ENCODE measurements at regions not wholly inside any gene's neighbourhood (a gene's known extent, or its start where the extent isn't known, plus 50 kb on each side); places are given as distances from the start of the nearest gene placed in this dataset.

DNA sequence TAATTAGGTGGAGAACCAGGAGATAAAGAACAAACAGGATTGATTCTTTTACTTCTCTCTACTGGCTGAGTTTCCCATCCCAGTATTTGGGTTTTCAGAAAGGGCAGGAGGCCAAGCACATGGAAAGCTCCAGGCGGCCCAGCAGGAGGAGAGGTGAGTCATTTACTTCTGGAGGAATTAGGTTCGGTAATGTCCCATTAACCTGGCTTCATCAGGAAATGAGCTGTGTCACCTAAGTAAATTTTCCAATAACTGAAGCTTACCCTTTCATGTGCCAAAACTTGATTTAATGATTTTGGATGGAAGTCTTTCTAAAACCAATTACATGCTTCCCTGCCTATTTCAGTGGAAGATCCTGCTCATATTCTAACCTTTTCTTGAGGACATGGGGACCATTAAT, 257.6 kb upstream of the USP24 start:
- TF ChIP-seq, protein P1, sequence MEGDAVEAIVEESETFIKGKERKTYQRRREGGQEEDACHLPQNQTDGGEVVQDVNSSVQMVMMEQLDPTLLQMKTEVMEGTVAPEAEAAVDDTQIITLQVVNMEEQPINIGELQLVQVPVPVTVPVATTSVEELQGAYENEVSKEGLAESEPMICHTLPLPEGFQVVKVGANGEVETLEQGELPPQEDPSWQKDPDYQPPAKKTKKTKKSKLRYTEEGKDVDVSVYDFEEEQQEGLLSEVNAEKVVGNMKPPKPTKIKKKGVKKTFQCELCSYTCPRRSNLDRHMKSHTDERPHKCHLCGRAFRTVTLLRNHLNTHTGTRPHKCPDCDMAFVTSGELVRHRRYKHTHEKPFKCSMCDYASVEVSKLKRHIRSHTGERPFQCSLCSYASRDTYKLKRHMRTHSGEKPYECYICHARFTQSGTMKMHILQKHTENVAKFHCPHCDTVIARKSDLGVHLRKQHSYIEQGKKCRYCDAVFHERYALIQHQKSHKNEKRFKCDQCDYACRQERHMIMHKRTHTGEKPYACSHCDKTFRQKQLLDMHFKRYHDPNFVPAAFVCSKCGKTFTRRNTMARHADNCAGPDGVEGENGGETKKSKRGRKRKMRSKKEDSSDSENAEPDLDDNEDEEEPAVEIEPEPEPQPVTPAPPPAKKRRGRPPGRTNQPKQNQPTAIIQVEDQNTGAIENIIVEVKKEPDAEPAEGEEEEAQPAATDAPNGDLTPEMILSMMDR (conservative IDR thresholded peaks at IDR 0.05; ENCODE audit: low read length): no peak
- TF ChIP-seq EZH2phosphoT487 (IDR thresholded peaks at IDR 0.05; ENCODE audit: borderline replicate concordance): no peak

Measured in Loucy (cell line).